ENCODE measurements at regions not wholly inside any gene's neighbourhood (a gene's known extent, or its start where the extent isn't known, plus 50 kb on each side); places are given as distances from the start of the nearest gene placed in this dataset.
"Not testable (repeated sequence)": the region's sequence is repeated elsewhere in the genome, so short reads cannot be mapped to it uniquely, and the experiment has no call there.

GRCh38 chr10:9102026-9102425 lies 1047.5 kb downstream of the GATA3 start:
- DNase-seq (ENCODE audit: low spot score), result no peak

- no peak for DNase-seq (ENCODE audit: low spot score)
Observed at GRCh38 chr10:9103301-9103700, 1048.8 kb downstream of the GATA3 start.

GRCh38 chr10:9111976-9112375 lies 1057.5 kb downstream of the GATA3 start:
- DNase-seq (ENCODE audit: low spot score), result no peak

- no peak for DNase-seq (ENCODE audit: low spot score)
Observed at GRCh38 chr10:9126728-9127127, 1072.2 kb downstream of the GATA3 start.

- no peak for DNase-seq (ENCODE audit: low spot score)
Observed at GRCh38 chr10:9137368-9137767, 1082.9 kb downstream of the GATA3 start.

GRCh38 chr10:9138829-9139228 lies 1084.3 kb downstream of the GATA3 start:
- not testable (repeated sequence) for DNase-seq (ENCODE audit: low spot score)

DNA sequence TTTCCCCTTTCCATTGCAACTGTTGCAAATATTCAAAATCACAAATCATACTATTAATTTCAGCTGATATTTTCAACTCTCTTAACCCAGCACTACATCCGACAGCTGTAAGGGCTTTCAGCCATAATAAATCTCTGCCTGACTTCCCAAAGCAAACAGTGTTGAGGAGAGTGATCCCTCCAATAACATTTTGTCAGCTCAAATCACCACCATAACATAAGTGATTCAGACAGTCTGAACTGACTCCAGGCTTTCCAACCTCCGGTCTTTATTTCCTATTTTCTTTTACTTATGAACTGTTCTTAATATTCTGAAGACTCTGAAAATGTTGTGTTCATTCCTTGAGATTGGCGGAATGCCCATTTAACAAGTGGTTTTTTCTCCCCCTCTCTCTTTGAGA lies 1085.9 kb downstream of the GATA3 start:
- no peak for DNase-seq (ENCODE audit: low spot score)

DNA sequence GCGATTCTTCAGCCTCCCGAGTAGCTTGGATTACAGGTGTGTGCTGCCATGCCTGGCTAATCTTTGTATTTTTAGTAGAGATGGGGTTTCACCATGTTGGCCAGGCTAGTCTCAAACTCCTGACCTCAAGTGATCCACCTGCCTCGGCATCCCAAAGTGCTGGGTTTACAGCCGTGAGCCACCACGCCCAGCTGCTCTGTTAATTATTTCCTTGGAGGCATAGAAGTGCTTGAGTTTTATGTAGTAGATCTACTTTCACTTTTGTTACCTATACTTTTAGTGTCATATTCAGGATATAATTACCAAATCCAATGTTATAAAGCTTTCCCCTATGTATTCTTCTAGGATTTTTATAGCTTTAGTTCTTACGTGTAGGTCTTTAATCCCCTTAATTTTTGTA lies 1093.0 kb downstream of the GATA3 start:
- DNase-seq (ENCODE audit: low spot score), result no peak

- DNase-seq (ENCODE audit: low spot score), result no peak
Observed at GRCh38 chr10:9149134-9149533, 1094.6 kb downstream of the GATA3 start.

DNA sequence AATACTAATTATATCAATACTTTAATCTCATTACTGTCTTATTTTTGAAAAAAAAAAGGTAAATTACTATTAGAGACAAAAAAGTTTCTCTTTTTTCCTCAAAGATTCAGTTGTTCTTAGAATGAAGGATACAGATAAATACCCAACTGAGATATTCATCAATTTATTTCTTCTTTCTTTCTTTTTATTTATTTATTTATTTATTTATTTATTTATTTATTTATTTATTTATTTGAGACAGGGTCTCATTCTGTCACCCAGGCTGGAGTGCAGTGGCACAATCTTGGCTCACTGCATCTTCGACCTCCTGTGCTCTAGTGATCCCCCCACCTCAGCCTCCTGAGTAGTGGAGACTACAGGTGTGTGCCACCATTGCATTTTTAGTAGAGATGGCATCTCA lies 1098.6 kb downstream of the GATA3 start:
- not testable (repeated sequence) for DNase-seq (ENCODE audit: low spot score)

GRCh38 chr10:9157656-9158055 lies 1103.2 kb downstream of the GATA3 start:
- no peak for DNase-seq (ENCODE audit: low spot score)

DNA sequence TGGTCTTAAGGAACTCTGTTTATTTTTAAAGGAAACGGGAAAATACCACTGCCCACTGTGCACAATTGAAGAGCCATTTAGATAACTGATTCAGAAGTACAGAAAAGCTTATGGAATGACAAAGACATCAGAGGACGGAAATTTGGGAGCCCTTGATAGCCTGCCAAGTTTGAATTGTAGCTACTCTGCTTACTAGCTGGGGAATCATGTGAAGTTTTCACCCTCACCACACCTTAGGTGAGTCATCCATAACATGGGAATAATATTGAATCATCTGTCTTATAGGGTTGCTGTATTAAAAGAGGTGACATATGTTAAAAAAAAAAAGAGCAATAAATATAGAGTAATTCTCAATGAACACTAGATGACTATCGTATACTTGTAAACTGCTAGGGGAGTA lies 1104.2 kb downstream of the GATA3 start:
- no peak for DNase-seq (ENCODE audit: low spot score)

DNA sequence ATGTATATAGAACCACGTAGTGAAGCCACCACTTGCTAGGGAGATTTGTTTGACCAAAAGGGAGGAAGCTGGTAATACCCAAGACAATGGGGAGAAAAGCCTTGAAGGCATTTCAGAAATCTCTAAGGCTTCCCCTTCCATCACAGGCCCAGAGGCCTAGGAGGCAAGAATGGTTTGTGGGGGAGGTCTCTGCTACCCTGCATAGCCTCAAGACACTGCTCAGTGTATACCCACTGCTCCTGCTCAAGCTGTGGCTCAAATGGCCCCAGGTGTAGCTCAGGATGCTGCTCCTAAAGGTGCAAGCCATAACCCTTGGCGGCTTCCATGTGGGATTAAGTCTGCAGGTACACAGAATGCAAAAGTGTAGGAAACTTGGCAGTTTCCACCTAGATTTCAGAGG lies 1105.8 kb downstream of the GATA3 start:
- no peak for DNase-seq (ENCODE audit: low spot score)

DNA sequence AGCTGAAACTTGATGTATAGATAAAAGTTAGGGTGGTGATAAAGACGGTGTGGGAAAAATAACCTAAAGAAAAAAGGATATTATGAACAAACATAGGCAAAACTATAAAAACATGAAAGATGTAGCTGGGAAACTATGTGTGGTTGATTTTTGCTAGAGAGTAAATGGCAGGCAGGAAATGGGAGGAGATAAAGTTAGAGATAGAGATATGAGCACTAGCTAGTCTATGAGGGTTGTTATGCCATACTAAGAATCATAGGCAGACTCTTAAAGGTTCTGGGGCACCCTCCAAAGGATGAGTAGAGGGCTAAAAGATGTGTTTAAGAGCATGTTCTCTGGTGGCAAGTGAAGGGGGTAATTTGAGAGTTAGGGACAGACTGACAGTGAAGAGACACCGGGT lies 1109.2 kb downstream of the GATA3 start:
- no peak for DNase-seq (ENCODE audit: low spot score)

GRCh38 chr10:9166770-9167169 lies 1112.3 kb downstream of the GATA3 start:
- no peak for DNase-seq (ENCODE audit: low spot score)

- DNase-seq (ENCODE audit: low spot score), result no peak
Observed at GRCh38 chr10:9172276-9172675, 1117.8 kb downstream of the GATA3 start.

DNA sequence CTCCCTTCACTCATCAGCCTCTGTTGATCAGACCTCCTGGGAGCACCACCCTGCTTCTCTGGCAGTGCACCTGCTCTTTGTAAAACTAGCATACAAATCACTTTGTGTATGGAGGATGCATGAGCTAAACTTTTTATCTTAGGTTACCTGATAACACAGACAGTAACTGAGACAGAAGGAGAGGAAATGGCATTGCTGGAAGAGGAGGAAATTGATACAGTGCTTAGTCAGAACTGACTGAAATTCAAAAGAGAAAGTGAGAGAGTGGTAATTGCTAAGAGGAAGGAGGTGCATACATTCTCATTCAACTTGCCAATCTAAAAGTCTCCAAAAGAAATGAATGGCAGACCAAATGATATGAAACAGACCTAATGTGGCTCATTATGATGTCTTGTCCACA lies 1120.7 kb downstream of the GATA3 start:
- DNase-seq (ENCODE audit: low spot score), result no peak

DNA sequence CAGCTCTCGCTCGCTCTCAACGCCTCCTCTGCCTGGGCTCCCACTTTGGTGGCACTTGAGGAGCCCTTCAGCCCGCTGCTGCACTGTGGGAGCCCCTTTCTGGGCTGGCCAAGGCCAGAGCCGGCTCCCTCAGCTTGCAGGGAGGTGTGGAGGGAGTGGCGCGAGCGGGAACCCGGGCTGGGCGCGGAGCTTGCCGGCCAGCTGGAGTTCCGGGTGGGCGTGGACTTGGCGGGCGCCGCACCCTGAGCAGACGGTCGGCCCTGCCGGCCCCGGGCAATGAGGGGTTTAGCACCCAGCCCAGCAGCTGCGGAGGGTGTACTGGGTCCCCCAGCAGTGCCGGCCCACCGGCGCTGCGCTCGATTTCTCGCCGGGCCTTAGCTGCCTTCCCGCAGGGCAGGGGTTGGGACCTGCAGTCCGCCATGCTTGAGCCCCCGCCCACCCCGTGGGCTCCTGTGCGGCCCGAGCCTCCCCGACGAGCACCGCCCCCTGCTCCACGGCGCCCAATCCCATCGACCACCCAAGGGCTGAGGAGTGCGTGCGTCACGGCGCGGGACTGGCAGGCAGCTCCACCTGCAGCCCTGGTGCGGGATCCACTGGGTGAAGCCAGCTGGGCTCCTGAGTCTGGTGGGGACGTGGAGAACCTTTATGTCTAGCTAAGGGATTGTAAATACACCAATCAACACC lies 1128.9 kb downstream of the GATA3 start:
- DNase-seq (ENCODE audit: low spot score), result not testable (repeated sequence)

DNA sequence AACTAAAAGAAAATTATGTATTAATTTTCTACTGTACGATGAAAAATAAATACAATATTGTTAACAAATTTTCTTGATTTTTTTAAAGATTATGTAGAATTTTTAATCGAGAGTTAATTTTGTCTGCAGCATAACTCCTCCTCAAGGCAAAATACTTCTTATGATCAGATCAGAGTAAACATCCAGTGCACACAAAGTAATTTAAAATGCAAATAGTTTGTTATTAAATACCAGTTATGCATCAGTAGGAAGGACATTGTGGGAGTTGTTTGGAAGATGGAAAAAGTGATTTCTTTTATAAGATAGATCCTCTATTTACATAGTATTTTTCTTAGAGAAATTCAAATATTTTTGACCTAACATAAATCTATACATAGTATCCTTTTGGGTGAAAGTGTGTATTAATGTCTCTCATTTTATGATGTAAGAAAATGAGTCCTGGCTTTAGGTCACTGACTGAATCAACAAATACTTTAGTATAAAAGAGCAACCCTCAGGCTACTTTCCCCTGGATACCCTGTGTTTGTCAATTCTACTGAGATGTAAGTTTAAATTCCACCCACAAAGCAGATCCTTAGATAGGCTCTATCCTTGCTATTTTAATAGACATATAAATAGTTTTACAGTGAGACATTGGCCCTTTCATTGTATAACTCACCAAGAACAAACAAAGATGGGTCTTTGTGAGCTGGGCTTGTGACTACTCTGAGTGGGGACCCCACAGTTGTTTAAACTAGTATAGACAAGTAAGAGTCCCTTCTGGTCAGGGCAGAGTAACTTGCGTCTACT lies 1133.7 kb downstream of the GATA3 start:
- DNase-seq (ENCODE audit: low spot score), result no peak

- DNase-seq (ENCODE audit: low spot score), result no peak
Observed at GRCh38 chr10:9189448-9189847, 1135.0 kb downstream of the GATA3 start.

- DNase-seq (ENCODE audit: low spot score), result no peak
Observed at GRCh38 chr10:9193120-9193519, 1138.6 kb downstream of the GATA3 start.

GRCh38 chr10:9195385-9195784 lies 1140.9 kb downstream of the GATA3 start:
- DNase-seq (ENCODE audit: low spot score), result no peak

DNA sequence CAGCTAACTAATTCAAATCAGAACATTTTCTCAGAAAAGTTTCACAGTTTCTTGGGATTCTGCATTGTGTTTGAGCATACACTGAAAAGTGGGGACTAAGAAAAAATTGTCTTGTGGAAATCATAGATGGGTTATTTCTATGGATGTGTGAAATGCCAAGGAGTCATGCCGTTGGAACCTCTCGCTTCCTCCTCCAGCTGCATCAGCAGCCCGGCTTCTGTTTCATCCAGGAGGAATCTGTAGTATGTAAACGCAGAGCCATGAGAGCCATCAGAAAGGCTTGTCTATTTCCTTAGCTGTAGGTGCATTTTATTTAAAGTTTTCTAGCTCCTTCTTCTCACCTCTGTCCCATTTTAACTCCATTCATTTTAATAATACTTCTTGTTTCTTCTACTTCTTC lies 1144.1 kb downstream of the GATA3 start:
- no peak for DNase-seq (ENCODE audit: low spot score)

GRCh38 chr10:9205558-9205957 lies 1151.1 kb downstream of the GATA3 start:
- no peak for DNase-seq (ENCODE audit: low spot score)

Measured in H4 (cell line).